ENCODE measurements at regions not wholly inside any gene's neighbourhood (a gene's known extent, or its start where the extent isn't known, plus 50 kb on each side); places are given as distances from the start of the nearest gene placed in this dataset.

GRCh38 chr20:12269579-12269978, 351.9 kb downstream of the BTBD3 start:
- POLR2A ChIA-PET: no interaction called here
- CTCF ChIA-PET: no interaction called here

DNA sequence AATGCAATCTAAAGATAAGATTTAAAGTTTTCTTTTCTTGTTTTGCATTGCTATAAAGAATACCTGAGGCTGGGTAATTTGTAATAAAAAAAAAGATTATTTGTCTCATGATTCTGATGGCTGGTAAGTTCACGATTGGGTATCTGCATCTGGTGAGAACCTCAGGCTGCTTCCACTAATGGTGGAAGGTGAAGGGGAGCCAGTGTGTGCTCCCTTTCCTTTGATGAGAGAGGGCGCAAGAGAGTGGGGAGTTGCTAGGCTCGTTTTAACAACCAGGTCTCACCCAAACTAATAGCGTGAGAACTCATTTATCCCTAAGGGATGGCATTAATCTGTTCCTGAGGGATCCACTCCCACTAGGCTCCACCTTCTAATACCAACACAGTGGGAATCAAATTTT, 353.2 kb downstream of the BTBD3 start:
- POLR2A ChIA-PET: no interaction called here
- DNase-seq (ENCODE audit: extremely low spot score): no peak
- TF ChIP-seq LEF1 (IDR thresholded peaks at IDR 0.05; ENCODE audit: borderline replicate concordance) (no peak), FOXM1 (IDR thresholded peaks at IDR 0.05; ENCODE audit: borderline replicate concordance) (no peak), L3MBTL2 (conservative IDR thresholded peaks at IDR 0.05) (no peak), SP1 (IDR thresholded peaks at IDR 0.05) (no peak), HDGF (IDR thresholded peaks at IDR 0.05; ENCODE audit: borderline replicate concordance) (no peak), ZNF384 (IDR thresholded peaks at IDR 0.05) (no peak), CTBP1 (IDR thresholded peaks at IDR 0.05; ENCODE audit: borderline replicate concordance) (no peak), NFRKB (IDR thresholded peaks at IDR 0.05) (no peak), ELF4 (IDR thresholded peaks at IDR 0.05) (no peak), SUZ12 (IDR thresholded peaks at IDR 0.05) (no peak), TARDBP (IDR thresholded peaks at IDR 0.05) (no peak), FOXA1 (IDR thresholded peaks at IDR 0.05) (no peak), FOXK2 (IDR thresholded peaks at IDR 0.05) (no peak), ARNT (IDR thresholded peaks at IDR 0.05) (no peak), BHLHE40 (IDR thresholded peaks at IDR 0.05; ENCODE audit: borderline replicate concordance) (no peak)
- TF ChIP-seq, protein P1, sequence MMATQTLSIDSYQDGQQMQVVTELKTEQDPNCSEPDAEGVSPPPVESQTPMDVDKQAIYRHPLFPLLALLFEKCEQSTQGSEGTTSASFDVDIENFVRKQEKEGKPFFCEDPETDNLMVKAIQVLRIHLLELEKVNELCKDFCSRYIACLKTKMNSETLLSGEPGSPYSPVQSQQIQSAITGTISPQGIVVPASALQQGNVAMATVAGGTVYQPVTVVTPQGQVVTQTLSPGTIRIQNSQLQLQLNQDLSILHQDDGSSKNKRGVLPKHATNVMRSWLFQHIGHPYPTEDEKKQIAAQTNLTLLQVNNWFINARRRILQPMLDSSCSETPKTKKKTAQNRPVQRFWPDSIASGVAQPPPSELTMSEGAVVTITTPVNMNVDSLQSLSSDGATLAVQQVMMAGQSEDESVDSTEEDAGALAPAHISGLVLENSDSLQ (IDR thresholded peaks at IDR 0.05): no peak
- CTCF ChIA-PET: no interaction called here

More at GRCh38 chr20:12269579-12269978, 351.9 kb downstream of the BTBD3 start:
- TF ChIP-seq ARNT (IDR thresholded peaks at IDR 0.05) (no peak), LEF1 (IDR thresholded peaks at IDR 0.05; ENCODE audit: borderline replicate concordance) (no peak), HDGF (IDR thresholded peaks at IDR 0.05; ENCODE audit: borderline replicate concordance) (no peak), BHLHE40 (IDR thresholded peaks at IDR 0.05; ENCODE audit: borderline replicate concordance) (no peak)
- TF ChIP-seq, protein P1 (IDR thresholded peaks at IDR 0.05): no peak
- DNase-seq (ENCODE audit: extremely low spot score): no peak

GRCh38 chr20:12276011-12276673, 358.4 kb downstream of the BTBD3 start:
- CTCF ChIA-PET: no interaction called here
- POLR2A ChIA-PET: no interaction called here
- no peak for DNase-seq (ENCODE audit: extremely low spot score)
- TF ChIP-seq ELF4 (IDR thresholded peaks at IDR 0.05) (no peak), SP1 (IDR thresholded peaks at IDR 0.05) (no peak), HDGF (IDR thresholded peaks at IDR 0.05; ENCODE audit: borderline replicate concordance) (no peak), BHLHE40 (IDR thresholded peaks at IDR 0.05; ENCODE audit: borderline replicate concordance) (no peak)

GRCh38 chr20:12287575-12287974, 369.9 kb downstream of the BTBD3 start:
- ChIA-PET CTCF (no interaction called here), POLR2A (no interaction called here)
- TF ChIP-seq CTBP1 (IDR thresholded peaks at IDR 0.05; ENCODE audit: borderline replicate concordance): no peak
- no peak for TF ChIP-seq L3MBTL2 (conservative IDR thresholded peaks at IDR 0.05)
- DNase-seq (ENCODE audit: extremely low spot score): no peak

GRCh38 chr20:12289465-12289864, 371.8 kb downstream of the BTBD3 start:
- ChIA-PET POLR2A (no interaction called here), CTCF (no interaction called here)
- DNase-seq (ENCODE audit: extremely low spot score): no peak

GRCh38 chr20:12291386-12291785, 373.7 kb downstream of the BTBD3 start:
- DNase-seq (ENCODE audit: extremely low spot score): no peak
- CTCF ChIA-PET: interaction anchor here (0.5 kb wide), 1 partner anchor 212 kb away, joined by 5 read pairs; no protein-coding TSS in a partner anchor
- TF ChIP-seq L3MBTL2 (conservative IDR thresholded peaks at IDR 0.05) (no peak), HDGF (IDR thresholded peaks at IDR 0.05; ENCODE audit: borderline replicate concordance) (no peak), ELF4 (IDR thresholded peaks at IDR 0.05) (no peak), LEF1 (IDR thresholded peaks at IDR 0.05; ENCODE audit: borderline replicate concordance) (no peak), BHLHE40 (IDR thresholded peaks at IDR 0.05; ENCODE audit: borderline replicate concordance) (no peak), FOXK2 (IDR thresholded peaks at IDR 0.05) (no peak), SUZ12 (IDR thresholded peaks at IDR 0.05) (no peak), ZNF384 (IDR thresholded peaks at IDR 0.05) (no peak), FOXA1 (IDR thresholded peaks at IDR 0.05) (no peak), ARNT (IDR thresholded peaks at IDR 0.05) (no peak), CTBP1 (IDR thresholded peaks at IDR 0.05; ENCODE audit: borderline replicate concordance) (no peak), TARDBP (IDR thresholded peaks at IDR 0.05) (no peak), NFRKB (IDR thresholded peaks at IDR 0.05) (no peak), SP1 (IDR thresholded peaks at IDR 0.05) (no peak), FOXM1 (IDR thresholded peaks at IDR 0.05; ENCODE audit: borderline replicate concordance) (no peak)
- TF ChIP-seq, protein P1 (IDR thresholded peaks at IDR 0.05): no peak
- POLR2A ChIA-PET: no interaction called here

More at GRCh38 chr20:12289465-12289864, 371.8 kb downstream of the BTBD3 start:
- TF ChIP-seq FOXK2 (IDR thresholded peaks at IDR 0.05) (no peak), CTBP1 (IDR thresholded peaks at IDR 0.05; ENCODE audit: borderline replicate concordance) (no peak), TARDBP (IDR thresholded peaks at IDR 0.05) (no peak), FOXA1 (IDR thresholded peaks at IDR 0.05) (no peak), HDGF (IDR thresholded peaks at IDR 0.05; ENCODE audit: borderline replicate concordance) (no peak)

- DNase-seq (ENCODE audit: extremely low spot score): no peak
- ChIA-PET CTCF (no interaction called here), POLR2A (no interaction called here)
- TF ChIP-seq ELF4 (IDR thresholded peaks at IDR 0.05) (no peak), CTBP1 (IDR thresholded peaks at IDR 0.05; ENCODE audit: borderline replicate concordance) (no peak), ZNF384 (IDR thresholded peaks at IDR 0.05) (no peak), SUZ12 (IDR thresholded peaks at IDR 0.05) (no peak), LEF1 (IDR thresholded peaks at IDR 0.05; ENCODE audit: borderline replicate concordance) (no peak), NFRKB (IDR thresholded peaks at IDR 0.05) (no peak), HDGF (IDR thresholded peaks at IDR 0.05; ENCODE audit: borderline replicate concordance) (no peak), FOXA1 (IDR thresholded peaks at IDR 0.05) (no peak), BHLHE40 (IDR thresholded peaks at IDR 0.05; ENCODE audit: borderline replicate concordance) (no peak), FOXK2 (IDR thresholded peaks at IDR 0.05) (no peak), L3MBTL2 (conservative IDR thresholded peaks at IDR 0.05) (no peak), TARDBP (IDR thresholded peaks at IDR 0.05) (no peak), FOXM1 (IDR thresholded peaks at IDR 0.05; ENCODE audit: borderline replicate concordance) (no peak), ARNT (IDR thresholded peaks at IDR 0.05) (no peak), SP1 (IDR thresholded peaks at IDR 0.05) (no peak)
- TF ChIP-seq, protein P1 (IDR thresholded peaks at IDR 0.05): no peak
Measured at GRCh38 chr20:12293900-12294299, 376.2 kb downstream of the BTBD3 start.

Measured in HEK293T (cell line).